ENCODE measurements at regions not wholly inside any gene's neighbourhood (a gene's known extent, or its start where the extent isn't known, plus 50 kb on each side); places are given as distances from the start of the nearest gene placed in this dataset.
"Not testable (repeated sequence)": the region's sequence is repeated elsewhere in the genome, so short reads cannot be mapped to it uniquely, and the experiment has no call there.

DNA sequence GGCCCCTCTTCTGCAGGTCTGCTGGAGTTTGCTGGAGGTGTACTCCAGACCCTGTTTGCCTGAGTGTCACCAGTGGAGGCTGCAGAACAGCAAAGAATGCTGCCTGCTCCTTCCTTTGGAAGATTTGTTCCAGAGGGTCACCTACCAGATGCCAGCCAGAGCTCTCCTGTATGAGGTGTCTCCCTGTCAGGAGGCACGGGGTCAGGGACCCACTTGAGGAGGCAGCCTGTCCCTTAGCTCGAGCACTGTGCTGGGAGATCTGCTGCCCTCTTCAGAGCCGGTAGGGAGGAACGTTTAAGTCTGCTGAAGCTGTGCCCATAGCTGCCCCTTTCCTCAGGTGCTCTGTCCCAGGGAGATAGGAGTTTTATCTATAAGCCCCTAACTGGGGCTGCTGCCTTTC, 207.9 kb downstream of the FAT3 start:
- DNase-seq (ENCODE audit: low read depth): no peak

DNA sequence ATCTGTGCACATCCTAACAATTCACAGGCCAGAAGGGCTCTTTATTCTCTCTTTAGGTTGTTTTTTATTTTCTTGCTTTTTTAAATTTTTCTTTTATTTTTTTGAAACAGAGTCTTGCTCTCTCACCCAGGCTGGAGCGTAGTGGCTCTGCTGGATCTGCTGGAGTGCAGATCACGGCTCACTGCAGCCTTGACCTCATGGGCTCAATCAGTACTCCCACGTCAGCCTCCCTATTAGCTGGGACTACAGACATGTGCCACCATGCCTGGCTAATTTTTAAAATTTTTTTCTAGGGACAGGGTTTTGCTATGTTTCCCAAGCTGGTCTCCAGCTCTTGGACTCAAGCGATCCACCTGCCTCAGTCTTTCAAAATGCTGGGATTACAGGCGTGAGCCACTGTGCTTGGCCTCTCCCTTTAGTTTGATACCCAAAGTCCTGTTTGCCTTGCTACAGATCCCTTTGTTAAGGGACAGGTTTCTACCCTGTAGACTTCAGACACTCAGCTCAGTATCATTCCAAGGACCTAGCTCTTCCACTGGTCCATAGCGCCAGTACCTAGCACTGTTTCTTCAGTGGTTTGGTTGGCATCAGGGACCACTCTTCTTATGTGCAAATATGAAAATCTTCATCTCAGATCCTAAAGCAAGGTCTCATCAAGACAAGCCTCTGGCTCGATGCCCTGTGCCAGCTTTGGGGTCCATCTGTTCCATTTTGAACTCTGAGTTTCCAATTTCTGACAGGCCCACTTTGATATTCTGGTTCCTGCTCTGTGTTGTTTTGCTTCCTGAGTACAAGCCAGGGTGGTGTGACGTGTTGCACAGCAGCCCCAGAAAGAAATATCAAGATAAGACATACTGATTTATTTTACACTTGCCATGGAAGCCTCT, 211.7 kb downstream of the FAT3 start:
- DNase-seq (ENCODE audit: low read depth): no peak

DNA sequence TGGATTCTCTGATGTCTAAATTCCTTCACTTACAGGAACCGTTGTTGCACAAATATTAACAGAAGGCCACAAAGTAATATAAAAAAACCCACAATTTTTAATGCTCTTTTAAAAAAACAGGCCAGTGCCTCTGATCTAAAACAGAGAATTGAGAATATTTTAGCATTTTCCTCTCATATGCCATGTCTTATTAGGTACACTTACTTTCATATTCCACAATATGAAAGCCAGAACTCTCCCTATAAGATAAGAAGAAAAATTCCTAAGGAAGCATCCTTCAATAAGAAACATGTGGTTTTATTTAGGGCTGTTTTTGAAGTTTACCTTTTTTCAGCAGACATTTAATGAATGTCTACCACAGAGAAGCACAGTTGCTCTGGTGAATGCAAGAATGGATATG, 214.5 kb downstream of the FAT3 start:
- DNase-seq (ENCODE audit: low read depth): no peak

DNA sequence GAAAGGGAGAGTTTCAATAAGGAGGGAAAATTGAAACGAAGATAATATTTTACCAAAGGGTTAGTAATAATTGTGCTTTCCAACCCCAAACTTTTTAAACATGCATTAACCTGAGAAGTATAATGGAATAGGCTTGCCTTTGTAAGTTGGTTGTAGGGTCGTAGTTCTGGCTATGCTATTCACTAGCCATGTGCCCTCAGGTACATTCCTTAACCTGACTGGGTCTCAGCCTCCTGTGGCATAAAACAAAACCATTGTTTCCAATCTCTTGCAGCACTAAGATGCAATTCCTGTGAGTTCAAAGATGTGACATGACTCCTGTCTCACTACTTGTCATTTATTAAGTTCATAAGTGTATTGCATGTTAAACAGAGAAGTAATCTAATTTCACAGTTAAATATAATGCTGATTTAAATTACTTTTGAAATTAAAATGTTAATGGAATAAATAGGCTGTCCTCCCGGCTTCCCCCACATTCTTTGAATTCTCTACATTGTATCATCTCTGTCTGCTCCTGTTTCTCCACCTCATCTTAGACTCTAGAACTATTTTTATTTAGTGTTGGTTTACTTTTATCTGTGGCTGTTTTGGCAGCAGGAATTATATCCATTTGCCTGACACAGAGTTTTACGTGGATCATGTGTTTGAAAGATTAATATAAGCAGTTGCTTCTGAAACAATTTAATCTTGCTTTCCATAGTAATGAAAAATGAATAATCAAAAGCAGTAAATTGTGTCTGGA, 216.3 kb downstream of the FAT3 start:
- no peak for DNase-seq (ENCODE audit: low read depth)

DNA sequence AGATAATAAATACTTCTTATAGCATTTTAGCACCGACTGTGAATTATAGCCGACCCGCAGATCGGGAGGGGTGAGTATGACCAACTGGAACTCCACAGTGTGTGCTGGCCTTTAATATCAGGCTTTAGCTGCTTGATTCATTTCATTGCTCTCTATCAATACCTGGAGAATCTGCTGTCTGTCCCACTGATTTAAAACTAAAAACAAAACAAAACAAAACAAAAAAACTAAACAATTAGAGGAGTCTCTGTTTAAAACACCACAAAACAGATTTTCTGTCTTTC, 216.8 kb downstream of the FAT3 start:
- no peak for DNase-seq (ENCODE audit: low read depth)

DNA sequence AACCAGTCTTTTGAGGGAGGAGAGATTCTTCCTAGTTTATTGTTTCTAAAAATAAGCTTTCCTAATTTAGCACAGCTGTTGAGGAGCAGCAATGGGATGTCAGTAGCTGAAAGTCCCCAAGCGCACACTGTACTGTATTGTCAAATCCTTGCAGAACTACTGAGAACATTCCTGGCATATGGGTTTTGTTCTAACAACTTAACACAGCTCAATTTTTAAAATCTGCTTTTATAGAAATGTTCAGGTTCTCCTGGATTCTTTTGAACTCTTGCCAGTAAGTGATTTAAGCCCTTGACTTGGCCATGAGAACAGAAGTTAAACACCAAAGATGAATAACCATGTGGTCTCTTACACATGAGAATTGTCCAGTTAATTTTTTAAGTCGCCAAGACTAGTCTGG, 218.6 kb downstream of the FAT3 start:
- no peak for DNase-seq (ENCODE audit: low read depth)

DNA sequence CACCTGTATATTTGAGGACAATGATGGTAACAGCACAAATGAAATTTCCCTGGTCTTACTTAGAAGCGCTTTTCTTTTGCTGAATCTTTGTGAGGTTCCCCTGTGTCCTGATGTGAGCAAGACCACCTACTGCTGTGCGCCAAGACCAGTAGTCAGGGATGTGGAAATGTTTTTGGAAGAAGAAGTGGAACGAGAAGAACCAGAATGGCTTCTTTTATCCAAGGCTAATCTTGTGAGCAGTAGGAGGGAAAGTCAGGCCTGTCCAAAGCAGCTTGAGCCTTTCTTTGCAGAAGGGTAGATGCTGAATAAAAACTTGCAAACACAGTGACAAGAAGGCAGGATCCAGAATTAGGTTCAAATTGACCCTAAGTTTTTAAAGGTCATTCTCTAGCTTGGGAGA, 223.0 kb downstream of the FAT3 start:
- DNase-seq (ENCODE audit: low read depth): no peak

DNA sequence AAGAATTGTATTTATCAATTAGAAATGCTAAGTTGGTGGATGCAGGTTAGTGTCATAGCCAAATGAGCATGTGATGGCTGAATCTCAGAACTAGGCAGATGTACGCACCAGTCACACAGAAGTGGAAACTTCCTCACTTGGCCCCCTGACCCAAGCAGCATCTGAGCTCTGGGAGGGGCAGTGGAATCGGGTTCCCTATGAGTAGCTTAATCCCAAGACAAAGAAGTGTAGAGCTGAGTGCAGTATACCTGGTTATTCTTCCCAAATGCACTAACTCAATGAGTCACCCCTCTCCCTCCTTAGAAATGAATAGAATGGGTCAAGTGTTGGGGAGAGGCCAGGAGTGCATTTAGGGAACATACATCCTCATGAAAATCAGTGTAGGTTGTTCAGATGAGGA, 224.6 kb downstream of the FAT3 start:
- DNase-seq (ENCODE audit: low read depth): no peak

DNA sequence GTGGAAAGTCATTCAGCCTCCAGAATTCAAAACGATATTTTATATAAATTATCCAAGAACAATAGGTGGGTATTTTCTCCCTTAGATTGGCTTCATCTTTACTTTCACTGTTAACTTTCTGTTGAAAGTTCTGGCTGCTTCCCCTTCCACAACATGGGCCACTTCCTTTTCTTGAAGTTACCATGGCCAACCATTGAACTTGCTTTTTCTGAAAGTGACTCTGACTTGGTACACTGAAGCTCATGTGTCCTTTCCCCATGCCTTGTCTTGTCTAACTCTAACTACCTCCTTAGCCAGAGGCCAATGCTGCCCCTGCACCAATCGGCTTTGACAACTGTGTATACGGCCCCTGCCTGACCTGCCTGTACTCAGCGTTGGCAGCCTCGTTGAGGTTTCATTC, 225.2 kb downstream of the FAT3 start:
- DNase-seq (ENCODE audit: low read depth): no peak

DNA sequence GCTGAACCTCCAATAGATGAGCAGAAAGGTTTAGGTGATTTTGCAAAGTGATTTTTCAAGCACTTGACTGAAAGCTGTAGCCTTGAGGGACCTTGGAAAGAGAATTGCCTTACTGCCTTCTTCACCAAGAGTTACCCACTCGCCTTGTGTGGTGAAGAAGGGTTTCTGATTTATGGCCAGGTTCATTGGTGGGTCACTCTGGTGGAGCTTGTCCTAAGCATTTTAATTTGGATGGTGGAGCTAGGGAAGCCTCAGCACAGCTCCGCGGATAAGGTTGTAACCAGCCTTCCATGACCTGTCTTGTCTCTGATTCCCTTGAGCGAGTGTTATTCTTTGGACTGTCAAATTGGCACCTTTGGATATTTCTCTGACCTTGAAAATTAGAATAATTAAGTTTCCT, 226.4 kb downstream of the FAT3 start:
- DNase-seq (ENCODE audit: low read depth): no peak

DNA sequence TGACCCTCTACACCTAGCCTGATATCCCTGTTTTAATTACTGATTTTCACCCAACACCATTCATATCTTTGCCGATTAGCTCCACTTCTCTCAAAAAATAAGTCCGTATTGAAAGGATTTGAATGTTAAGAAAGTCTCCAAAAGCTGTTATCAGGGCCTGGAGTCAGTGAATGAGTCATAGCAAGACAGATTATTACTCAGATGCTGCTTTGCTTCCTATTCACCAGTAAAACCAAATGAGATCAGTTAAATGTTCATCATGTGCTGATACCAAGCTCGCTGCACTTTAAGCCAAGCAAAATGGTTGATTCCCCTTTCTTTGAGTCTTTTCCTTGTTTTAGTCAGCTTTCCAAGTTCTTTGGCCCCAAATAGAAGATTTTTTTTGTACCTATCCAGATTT, 228.4 kb downstream of the FAT3 start:
- no peak for DNase-seq (ENCODE audit: low read depth)

DNA sequence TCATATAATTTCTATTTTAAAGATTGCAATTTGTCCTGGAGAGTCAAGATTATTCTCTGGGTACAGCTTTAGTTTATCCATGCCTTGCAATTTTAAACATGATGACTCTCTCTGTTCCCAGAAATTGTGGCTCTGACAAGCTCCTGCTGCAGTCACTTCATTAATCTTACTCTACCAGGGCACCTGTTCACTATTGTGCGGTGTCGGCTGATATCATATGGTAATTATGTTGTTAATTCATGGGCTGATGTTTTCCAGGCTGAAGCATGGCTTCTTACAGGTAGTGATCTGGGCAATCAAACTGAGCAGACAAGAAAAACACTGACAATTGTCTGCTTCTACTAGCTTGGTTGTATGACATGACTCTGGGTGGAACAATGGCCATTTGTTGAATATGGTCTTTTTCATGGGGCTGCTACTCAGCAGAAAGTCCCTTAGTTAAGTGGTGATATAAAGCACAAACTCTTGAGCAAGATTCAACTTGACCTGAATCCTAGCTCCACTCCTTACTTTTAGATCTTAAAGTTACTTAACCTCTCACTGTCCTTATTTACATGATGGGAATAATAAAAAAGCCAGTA, 230.7 kb downstream of the FAT3 start:
- no peak for DNase-seq (ENCODE audit: low read depth)

DNA sequence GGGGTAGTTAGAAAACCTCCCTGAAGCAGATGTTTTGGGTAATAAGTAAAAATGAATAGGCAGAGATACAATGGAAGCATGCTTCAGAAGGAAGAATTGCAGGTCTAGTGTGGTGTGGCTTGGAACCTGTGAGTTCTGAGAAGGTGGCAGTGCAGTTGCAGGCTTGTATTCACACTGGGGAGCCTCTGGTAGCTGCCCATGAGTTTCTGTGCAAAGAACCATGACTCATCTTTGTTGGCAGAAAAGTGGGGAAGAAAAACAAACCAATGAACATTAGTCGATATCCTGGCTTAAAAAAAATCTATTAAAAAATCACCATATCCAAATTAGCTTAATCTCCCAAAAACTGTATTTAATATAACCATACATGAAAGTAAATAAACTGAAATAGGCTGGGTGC, 232.6 kb downstream of the FAT3 start:
- no peak for DNase-seq (ENCODE audit: low read depth)

DNA sequence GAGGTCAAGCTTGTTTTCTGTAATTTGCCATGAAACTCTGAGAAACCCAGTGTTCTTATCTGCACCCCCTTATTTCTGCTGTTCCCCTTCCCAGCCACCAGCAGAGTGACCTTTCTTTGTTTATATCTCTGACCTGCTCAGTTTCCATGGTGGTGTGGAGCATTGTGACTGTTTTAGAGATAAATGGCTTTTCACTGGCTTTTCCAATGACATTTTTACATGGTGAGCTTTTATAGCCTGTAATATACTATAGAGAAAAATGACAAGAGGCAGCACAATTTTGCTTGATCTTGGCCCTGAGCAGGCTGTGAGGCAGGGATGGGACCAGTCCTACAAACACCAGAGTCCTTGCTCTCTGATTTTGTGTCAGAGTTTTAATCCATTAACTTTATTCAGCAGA, 233.9 kb downstream of the FAT3 start:
- DNase-seq (ENCODE audit: low read depth): no peak

DNA sequence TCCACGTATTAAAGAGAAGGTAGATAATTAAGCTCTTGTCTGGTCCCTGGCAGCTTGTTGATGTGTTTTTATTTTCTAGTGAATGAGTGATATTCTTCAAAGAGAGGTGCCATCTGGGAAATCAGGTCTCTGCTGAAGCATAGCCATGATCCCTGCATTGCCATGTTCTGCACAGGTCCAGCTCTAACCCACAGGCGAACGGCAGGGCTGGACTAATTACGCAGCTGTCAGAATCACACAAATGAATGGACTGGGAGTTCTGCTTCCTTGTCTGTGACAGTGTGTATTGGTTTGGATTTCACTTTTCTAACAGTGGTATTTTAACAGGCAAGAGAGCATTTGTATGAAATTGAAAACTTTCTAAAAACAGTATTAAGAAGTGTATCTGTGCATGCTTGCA, 235.6 kb downstream of the FAT3 start:
- DNase-seq (ENCODE audit: low read depth): no peak

DNA sequence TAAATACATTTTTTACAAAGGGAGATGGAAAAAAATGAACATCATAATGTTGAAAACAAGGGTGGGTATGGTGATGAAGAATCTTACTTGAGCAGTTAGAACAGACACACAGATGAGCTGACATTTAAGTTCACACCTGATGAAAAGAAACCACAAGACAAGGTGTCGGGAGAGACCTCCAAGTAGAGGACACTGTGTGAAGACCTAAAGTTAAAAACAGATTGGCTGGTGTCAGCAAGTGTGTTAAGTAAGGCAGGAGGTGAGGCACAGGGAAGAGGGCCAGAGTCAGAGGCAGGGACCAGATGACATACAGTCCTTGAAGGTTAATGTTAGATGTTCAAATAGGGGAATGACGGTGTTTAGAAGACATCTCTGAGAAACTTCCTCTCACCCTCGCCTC, 236.8 kb downstream of the FAT3 start:
- no peak for DNase-seq (ENCODE audit: low read depth)

DNA sequence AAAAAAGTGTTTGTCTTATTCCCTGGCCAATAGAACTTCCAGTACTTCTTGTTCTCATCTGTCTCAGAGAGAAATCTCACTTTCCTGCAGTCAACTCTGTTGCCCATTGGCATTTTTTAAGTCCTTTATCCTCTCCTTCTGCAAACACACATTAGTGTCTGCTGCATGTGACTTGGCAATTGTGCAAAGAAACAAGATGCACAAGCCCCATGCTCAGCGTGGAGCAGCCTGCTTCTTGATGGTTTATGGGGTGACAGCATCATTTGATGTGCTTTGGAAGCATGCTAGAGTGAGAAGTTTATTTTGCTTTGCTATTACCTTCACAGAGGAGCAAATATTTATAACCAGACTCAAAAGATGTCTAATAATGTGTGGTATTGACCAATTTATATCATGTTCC, 238.2 kb downstream of the FAT3 start:
- no peak for DNase-seq (ENCODE audit: low read depth)

DNA sequence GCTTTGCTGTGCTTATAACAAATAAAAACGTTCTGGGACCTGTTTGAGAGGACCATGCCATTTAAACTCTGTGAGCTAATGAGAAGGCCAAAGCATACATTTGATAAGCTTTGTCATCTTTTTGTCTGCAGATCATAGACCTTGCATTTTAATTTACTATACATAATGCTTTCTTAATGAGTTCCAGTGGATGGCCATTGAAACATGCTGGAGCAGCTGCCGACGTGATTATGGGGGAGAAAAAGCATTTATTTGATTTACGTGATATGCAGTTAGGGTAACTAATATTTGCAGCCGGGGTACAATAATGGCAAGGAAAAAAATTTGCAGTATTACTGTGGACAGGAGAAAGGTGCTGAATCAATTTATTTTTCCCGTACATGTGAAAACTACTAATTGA, 240.2 kb downstream of the FAT3 start:
- DNase-seq (ENCODE audit: low read depth): no peak

DNA sequence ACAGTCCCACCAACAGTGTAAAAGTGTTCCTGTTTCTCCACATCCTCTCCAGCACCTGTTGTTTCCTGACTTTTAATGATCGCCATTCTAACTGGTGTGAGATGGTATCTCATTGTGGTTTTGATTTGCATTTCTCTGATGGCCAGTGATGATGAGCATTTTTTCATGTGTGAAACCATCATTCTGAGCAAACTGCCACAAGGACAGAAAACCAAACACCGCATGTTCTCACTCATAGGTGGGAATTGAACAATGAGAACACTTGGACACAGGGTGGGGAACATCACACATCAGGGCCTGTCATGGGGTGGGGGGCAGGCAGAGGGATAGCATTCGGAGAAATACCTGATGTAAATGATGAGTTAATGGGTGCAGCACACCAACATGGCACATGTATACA, 240.8 kb downstream of the FAT3 start:
- not testable (repeated sequence) for DNase-seq (ENCODE audit: low read depth)

DNA sequence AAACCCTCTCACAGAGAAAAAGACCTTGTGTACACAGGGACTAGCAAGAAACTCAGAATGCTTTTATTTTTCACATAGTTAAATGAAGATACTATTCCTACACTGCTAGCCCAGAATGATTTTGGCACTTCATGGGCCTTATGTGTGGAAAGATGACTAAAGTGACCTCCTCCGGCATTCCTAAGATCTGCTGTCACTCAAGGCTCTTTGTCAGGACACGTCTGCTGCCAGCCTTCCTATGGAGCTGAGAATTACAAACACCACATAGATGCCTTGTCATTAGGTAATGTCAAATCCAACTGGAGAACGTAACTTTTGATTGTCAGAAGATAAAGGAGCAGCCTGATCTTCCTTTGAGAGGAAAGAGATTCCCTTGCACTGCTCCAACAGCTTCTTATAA, 249.1 kb downstream of the FAT3 start:
- no peak for DNase-seq (ENCODE audit: low read depth)

DNA sequence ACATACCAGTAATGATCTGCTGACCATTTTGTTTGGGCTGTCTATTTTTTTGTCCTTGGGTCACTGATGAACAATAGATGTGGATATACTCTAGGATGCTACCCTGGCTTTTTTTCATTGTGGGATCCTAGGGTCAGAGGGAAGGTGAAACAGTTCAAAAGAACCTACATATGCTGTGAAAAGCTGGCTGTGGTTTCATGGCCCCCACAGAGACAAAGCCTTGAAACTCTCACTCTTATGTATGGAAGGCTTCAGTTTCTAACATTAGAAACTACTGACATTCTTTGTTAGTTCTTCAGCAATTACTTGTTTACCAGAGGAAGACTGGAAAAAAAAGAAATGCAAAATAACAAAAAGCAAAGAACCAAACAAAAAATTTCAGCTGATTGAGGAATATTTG, 250.7 kb downstream of the FAT3 start:
- DNase-seq (ENCODE audit: low read depth): no peak

DNA sequence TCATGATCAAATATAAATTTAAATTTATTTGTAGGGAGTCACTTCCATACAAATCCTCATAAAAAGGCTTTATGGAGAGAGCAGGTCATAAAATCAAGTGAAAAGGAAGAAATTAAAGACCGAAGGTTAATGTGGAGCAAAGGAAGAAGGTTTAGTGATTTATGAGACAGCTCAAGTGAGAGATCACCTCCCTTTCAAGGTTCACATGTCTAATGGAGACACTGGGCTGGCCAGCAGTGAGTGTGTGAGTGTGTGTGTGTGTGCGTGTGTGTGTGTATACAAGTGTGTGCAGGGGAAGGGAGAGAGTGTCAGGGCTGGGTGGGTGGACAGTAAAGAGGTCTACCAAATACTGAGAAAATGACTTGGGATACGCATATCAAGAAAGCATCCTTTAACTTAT, 251.2 kb downstream of the FAT3 start:
- no peak for DNase-seq (ENCODE audit: low read depth)

DNA sequence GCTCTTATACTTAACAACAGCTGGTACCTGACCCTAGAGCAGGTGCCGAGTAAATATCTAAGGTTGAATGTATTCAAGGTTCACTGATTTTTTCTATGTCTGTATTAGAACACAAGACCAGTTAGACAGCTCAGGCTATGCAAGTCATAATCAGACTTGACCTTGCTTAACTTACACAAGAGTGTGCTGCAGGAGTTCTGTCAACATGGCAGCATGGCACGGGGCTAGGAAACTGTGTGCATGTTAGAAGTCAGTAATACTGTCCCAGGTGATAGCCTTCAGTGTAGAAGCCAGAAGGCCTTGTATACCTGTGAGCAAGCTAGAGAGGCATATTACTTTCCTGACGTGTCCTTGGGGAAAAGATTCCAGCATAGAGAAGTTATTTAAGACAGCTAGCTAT, 253.1 kb downstream of the FAT3 start:
- no peak for DNase-seq (ENCODE audit: low read depth)

DNA sequence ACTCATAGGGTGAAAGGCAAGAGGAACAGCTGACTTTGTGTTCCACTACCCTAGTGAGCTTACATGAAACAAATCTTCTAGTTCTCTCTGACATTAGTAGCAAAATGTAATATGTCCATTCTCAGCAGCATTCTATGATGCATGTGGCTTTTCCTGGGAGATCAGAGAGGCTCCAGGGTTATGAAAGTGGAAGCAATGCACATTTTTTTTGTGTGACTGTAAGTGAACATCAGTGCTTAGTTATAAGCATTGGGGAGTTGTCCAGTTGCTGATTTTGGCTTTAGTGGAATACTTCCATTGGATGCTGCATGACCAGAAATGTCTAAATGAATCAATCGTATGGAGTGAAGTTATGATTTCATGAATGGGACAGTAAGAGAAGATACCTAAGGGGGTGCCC, 255.9 kb downstream of the FAT3 start:
- DNase-seq (ENCODE audit: low read depth): no peak
